ENCODE measurements at regions not wholly inside any gene's neighbourhood (a gene's known extent, or its start where the extent isn't known, plus 50 kb on each side); places are given as distances from the start of the nearest gene placed in this dataset.

DNA sequence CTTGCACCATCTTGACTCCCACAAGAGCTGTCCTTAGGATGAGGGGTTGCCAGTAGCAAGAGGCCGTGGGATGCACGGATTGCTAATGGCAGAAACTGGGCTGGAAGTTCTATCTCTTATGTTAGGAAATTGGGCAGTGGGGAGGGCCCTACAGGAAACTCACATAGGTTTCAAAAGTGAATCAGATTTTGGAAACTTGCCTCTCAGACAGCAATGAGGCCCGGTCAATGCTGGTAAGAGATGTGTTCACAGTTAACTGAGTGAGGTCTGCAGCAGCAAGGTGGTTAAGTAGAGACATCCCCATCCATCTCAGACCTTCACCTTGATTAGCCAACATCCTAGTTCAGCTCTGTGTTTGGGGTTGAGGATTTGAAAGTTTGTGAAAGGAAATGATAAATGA, 164.7 kb downstream of the ABCA8 start:
- TF ChIP-seq, protein P1, sequence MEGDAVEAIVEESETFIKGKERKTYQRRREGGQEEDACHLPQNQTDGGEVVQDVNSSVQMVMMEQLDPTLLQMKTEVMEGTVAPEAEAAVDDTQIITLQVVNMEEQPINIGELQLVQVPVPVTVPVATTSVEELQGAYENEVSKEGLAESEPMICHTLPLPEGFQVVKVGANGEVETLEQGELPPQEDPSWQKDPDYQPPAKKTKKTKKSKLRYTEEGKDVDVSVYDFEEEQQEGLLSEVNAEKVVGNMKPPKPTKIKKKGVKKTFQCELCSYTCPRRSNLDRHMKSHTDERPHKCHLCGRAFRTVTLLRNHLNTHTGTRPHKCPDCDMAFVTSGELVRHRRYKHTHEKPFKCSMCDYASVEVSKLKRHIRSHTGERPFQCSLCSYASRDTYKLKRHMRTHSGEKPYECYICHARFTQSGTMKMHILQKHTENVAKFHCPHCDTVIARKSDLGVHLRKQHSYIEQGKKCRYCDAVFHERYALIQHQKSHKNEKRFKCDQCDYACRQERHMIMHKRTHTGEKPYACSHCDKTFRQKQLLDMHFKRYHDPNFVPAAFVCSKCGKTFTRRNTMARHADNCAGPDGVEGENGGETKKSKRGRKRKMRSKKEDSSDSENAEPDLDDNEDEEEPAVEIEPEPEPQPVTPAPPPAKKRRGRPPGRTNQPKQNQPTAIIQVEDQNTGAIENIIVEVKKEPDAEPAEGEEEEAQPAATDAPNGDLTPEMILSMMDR (IDR thresholded peaks at IDR 0.05; ENCODE audit: insufficient read depth, low read length): no peak
- DNase-seq (ENCODE audit: low read depth): peak; percentile 89

DNA sequence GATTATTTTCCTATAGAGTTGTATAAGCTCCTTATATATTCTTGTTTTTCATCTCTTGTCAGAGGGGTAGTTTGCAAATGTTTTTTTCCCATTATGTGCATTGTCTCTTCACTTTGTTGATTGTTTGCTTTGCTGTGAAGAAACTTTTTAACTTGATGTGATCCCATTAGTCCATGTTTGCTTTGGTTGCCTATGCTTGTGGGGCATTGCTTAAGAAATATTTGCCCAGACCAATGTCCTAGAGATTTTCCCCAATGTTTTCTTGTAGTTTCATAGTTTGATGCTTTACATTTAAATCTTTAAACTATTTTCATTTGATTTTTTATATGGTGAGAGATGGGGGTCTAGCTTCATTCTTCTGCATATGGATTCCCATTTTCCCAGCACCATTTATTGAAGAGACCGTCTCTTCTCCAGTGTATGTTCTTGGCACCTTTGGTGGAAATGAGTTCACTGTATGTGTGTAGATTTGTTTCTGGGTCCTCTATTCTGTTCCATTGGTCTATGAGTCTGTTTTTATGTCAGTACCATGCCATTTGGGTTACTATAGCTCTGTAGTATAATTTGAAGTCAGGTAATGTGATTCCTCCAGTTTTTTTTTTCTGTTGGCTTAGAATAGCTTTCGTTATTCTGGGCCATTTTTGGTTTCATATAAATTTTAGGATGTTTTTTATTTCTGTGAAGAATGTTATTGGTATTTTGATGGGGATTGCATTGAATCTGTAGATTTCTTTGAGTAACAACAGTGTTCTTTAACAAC, 165.8 kb downstream of the ABCA8 start:
- no peak overlapping the region for H3K4me3 ChIP-seq (ENCODE audit: low read depth, low read length)
- DNase-seq (ENCODE audit: low read depth): no peak
- TF ChIP-seq, protein P1 (IDR thresholded peaks at IDR 0.05; ENCODE audit: insufficient read depth, low read length): no peak

More for the DNA sequence above, 164.7 kb downstream of the ABCA8 start:
- H3K4me3 ChIP-seq (ENCODE audit: low read depth, low read length): no peak overlapping the region

DNA sequence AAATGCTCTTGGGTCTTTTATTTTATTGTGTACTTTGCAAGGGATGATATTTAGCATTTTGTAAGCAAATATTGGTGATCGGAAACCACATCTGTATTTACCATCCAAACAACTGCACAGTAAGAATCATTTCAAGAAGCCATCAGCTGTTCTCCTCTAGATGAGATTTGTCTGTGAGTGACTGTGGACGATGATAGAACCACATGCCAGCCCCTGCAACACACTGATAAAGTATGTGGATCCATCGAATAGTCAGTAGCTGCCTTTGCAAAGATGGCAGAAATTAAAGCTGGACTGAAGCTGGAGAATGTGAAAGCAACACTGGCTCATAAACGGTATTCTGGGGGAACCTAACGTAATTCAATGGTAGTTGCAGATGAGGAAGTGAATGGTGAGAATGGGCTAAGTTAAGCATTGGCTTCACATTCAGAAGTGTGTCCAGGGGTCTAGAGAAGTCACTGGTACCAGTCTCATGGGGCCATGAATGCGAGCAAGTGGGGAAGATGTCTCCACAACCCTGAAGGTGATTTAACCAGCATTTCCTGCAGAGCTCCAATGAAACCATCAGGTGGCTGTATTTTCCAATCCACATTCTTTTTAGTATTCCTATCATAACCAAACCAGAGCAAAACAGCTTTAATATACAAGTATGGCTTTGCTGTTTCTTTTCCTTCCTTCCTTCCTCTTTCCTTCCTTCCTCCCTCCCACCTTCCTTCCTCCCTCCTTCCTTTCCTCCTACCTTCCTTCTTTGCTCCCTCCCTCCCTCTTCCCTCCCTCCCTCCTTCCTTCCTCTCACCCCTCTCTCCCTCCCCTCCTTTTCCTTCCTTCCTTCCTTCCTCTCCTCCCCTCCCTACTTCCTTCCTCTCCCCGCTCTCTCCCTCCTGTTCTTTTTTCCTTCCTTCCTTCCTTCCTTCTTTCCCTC, 169.4 kb downstream of the ABCA8 start:
- DNase-seq (ENCODE audit: low read depth): no peak
- TF ChIP-seq, protein P1 (IDR thresholded peaks at IDR 0.05; ENCODE audit: insufficient read depth, low read length): peak; percentile 3
- H3K4me3 ChIP-seq (ENCODE audit: low read depth, low read length): no peak overlapping the region

DNA sequence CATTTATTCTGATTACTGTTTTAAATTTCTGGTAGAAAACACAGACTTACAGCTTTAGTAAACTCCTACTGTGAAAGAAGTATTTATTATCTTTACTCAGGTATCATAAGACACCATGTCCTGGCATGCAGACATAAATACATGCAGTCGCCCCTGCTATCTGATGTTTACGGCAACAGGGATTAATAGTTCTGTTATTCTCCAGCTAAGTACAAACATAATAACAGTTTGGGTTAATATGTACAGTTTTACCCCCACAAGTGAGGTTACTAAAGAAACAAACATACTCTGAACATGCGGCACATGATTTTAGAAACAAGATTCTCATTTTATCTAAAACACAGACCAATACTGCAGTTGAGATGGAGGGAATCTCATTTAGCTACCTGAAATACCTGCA, 170.8 kb downstream of the ABCA8 start:
- no peak for DNase-seq (ENCODE audit: low read depth)
- TF ChIP-seq, protein P1 (IDR thresholded peaks at IDR 0.05; ENCODE audit: insufficient read depth, low read length): no peak
- no peak overlapping the region for H3K4me3 ChIP-seq (ENCODE audit: low read depth, low read length)

DNA sequence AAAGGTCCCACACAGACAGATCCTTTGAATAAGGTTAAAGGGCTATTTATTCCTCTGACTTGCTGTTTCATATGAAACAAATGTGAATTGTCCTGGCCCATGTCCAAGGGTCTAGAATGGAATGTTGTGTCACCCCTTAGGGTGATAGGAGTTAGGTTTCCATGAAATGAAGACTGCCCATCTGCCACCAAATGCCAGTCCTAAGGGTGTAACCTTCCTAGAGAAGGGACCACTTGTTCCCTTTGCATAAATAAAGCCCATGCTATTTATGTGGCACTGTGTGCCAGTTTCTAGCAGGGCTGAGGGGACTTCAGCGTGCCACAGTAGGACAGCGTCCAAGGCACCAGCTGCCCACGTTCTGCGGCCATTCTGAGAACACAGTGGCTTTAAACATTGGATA, 171.3 kb downstream of the ABCA8 start:
- H3K4me3 ChIP-seq (ENCODE audit: low read depth, low read length): no peak overlapping the region
- TF ChIP-seq, protein P1 (IDR thresholded peaks at IDR 0.05; ENCODE audit: insufficient read depth, low read length): no peak
- peak; percentile 19 for DNase-seq (ENCODE audit: low read depth)

DNA sequence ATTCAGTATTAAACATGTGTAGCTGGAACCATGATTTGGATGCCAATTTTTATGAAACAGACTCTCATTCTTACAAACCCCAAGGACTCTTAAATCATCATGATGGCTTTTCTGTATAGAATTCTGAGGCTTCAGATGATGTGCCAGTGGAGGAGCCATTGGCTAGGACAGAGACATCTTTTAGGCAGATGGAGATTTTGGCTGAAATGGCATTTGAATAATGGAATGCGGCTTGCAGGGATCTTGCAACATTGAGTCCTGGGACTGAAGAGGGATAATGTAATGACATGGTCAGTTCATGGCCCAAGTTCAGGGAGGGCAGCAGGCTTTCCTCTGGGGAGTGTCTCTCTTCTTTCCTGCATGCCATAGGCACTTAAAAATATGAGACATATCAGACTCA, 172.4 kb downstream of the ABCA8 start:
- H3K4me3 ChIP-seq (ENCODE audit: low read depth, low read length): no peak overlapping the region
- TF ChIP-seq, protein P1 (IDR thresholded peaks at IDR 0.05; ENCODE audit: insufficient read depth, low read length): no peak
- DNase-seq (ENCODE audit: low read depth): peak; percentile 97

All from fibroblast of the aortic adventitia (primary cell).